CD4-positive, alpha-beta T cell treated with Interleukin-6 at 100 ng/mL for 8 hours (primary cell): ENCODE measurements at regions not wholly inside any gene's neighbourhood (a gene's known extent, or its start where the extent isn't known, plus 50 kb on each side); places are given as distances from the start of the nearest gene placed in this dataset.
"Not testable (repeated sequence)": the region's sequence is repeated elsewhere in the genome, so short reads cannot be mapped to it uniquely, and the experiment has no call there.

Experiments
- DNase-seq: peaks from one replicate; pipeline ENCODE4 v3.0.0-alpha.2; 2020; ENCODE audit warnings: mixed read lengths, low spot score

- DNase-seq = no peak
Measured at GRCh38 chr15:87578776-87579175, 677.8 kb downstream of the NTRK3 start.

DNA sequence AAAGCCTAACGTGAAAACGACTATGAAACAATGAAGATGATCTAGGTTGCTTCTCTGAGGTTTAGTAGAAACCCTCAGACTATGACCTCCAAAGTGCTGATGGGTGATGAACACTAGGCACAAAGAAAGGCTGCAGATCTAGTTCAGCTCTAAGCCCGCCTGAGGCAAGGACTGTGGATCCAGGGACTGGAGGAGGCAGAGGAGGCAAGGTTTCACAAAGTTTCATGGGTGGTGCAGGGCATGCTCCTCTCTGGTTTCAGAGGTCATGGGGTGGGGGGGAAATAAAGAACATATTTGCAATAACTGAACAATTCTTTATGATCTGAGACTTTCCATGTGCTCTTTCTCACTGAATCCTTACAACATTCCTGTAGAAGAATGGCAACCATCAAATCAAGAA lies 679.2 kb downstream of the NTRK3 start:
- no peak for DNase-seq

DNA sequence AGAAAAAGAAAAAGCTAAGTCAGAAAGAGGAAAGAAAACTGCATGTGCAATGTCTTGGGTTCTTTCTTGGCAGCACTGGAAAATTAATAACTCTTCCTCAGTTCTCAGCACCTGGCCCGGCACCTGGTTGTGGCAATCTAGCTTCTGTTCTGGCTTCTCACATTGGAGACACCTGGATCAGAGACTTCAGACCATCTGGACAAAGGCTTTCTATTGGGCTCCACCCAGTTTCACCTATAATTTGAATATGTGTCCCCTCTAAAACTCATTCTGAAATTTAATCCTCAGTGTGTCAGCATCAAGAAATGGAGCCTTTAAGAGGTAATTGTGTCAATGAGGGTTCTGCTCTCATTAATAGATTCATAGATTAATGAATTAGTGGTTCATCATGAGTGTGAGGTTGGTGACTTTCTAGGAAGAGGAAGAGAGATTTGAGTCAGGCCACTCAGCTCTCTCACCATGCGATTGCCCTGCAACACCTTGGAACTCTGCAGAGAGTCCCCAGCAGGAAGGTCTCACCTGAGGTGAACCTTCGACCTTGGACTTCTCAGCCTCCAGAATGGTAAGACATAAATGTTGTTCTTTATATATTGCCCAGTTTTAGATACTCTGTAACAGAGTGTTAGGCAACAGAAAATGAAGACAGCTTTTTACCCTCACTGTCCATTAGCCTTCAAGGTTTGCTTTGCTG lies 679.9 kb downstream of the NTRK3 start:
- DNase-seq = no peak

- DNase-seq = no peak
Measured at GRCh38 chr15:87575896-87576473, 680.6 kb downstream of the NTRK3 start.

DNA sequence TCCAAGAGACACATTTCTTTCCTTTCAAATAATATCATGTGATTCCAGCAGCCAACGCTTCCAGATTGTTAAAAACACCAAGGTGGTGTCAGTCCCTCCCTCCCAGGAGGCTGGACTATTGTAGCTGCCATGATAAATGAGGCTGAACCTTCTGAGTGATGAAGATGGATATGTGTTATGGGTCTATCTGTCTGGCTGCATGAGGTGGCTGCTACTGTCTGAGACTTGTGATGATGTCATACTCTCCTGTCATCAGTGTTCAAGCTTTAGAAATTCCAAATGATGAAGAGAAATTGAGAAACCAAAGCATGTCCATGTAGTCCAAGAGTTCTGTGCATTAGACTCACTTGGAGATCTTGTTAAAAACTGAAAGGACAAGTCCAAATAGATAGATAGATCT lies 683.0 kb downstream of the NTRK3 start:
- no peak for DNase-seq

- DNase-seq = no peak
Measured at GRCh38 chr15:87573039-87573438, 683.5 kb downstream of the NTRK3 start.

DNA sequence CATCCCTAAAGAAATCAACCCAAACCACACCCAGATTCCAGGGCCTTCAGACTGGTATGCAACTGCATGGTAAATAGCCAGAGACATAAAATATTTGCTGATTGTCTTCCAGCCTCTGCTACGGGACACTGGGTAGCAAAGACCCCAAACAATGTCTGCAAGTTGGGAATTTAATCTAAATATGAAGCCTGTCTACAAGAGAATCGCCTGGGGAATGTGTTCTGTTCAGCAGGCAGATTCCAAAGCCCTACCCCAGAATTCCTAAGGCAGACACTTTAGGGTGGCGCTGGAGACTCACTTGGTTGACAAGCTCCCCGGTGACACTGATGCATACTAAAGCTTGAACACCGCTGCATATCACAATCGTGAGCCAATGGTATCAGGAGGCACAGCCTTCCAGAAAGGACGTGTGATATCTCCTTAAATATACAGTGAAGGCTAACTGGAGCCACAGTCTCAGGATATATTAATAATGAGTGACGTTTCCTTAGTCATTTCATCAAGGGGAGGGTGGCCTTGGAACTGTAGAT lies 684.1 kb downstream of the NTRK3 start:
- no peak for DNase-seq

DNA sequence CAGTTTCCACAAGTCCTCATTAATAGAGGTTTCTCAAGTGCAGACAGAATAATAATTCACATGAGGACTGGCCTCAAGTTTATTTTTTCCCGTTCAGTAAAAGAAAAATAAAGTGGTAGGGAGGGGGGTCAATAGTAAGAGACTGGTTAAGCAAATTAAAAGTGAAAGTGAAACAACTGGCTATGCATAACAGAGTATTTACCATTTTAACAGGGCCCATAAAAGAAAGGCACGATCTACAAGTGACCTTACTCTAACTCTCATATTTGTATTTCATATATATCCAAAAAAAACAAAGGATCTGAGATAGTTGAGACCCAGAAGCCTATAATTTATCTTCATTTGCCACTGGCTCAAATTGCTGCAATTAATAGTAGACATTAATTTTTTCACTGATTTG lies 686.3 kb downstream of the NTRK3 start:
- DNase-seq = no peak

GRCh38 chr15:87569581-87569980 lies 687.0 kb downstream of the NTRK3 start:
- no peak for DNase-seq

DNA sequence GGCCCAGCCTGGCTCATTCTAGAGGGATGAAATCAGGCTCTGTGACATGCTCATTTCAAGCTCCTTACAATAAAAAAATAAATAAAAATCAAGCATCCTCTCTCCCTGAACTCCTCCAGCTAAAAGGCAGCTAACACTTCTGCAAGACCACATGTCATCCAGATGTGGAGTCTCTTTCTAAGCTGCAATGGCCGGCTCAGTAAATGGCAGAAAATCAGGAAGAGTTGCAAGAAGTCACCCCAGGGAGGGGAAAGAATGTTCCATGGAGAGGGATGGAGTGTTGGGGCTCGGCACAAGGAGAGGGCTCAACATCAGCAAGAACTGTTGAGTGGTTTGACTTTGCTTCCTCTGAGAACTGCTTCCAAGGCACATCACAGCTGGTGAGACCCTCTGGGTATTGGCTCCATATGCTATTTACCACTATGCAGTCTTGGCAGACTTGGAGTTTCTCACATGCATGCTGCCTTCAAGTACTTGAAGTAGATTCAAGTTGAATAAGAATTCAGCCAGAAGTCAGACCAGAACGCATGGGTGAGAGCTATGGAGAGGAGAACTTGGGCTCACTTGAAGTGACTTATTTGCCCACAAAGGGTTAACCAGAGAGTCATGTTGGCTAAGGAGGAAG lies 689.0 kb downstream of the NTRK3 start:
- DNase-seq = no peak

DNA sequence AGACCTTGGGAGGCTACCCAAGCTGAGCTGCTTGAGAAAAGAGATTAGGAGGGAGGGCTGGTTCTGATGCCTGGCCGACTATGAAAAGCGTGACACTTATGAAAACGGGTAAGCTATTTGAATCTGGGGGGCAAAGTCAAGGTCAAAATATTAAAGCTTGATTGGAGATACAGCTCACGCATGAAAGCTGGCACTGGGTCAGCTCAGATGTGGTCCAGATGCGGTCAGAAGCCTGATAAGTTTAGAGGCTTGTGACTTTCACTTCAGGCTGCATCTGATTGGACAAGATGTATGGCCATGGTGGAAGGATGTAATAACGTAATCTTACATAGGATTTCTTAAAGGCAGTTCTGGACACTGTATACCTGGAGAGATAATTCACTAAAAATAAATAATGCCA lies 690.3 kb downstream of the NTRK3 start:
- no peak for DNase-seq

DNA sequence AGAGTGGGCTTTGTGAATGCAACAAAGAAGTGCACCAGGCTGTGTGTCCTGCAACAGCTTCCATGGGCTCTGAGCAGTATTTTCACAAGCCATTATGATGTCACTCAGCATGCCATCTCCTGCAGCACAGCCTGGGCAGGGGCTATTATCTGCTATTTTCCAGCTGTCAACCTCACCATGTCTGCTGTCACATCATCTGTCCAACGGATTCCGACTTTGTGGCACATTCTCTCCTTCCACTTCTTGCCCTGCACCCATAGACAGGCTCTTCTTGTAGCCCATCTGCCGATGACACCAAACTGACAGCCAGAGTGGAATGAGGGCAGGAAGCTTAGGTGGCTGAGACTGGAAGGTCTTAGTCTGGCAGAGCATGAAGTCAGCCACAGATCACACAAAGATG lies 691.9 kb downstream of the NTRK3 start:
- DNase-seq = no peak

DNA sequence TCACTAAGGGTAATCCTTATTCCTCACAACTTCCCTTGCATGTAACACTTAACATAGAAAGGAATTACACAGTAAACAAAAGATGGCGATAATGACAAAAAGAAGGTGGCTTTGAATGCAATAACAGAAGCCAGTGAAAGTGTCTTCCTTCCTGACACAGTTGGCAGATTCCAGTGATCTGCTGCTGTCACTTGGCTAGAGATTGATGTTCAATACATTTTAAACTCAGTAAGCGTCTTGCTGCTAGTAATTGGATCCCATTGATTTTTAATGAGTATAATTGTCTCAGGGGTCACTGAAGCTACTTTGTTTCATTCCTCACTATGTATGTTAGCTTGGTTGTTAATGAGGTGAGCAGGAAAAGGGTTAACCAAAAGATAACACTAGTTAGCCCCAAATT lies 692.7 kb downstream of the NTRK3 start:
- DNase-seq = no peak

GRCh38 chr15:87562203-87562602 lies 694.3 kb downstream of the NTRK3 start:
- DNase-seq = no peak

- DNase-seq = no peak
Measured at GRCh38 chr15:87561641-87562040, 694.9 kb downstream of the NTRK3 start.

DNA sequence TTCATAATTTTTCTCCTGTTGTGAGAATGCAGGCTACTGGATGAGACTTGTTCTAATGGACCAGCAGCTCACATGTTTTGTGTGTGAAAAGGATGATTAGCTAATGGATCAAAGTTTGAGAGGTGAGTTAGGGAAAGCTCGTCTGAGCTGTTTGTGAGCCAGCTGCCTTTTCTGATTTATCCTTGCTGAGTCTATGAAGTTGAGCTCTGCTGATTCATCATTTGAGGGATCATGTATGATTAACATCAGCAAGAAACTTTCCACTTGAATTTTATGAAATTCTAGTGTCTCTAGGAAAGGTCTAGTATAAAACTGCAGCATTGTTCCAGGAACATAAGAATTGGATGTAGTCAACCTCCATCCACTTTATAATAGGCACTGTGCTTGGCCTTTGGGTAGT lies 698.7 kb downstream of the NTRK3 start:
- DNase-seq = no peak

DNA sequence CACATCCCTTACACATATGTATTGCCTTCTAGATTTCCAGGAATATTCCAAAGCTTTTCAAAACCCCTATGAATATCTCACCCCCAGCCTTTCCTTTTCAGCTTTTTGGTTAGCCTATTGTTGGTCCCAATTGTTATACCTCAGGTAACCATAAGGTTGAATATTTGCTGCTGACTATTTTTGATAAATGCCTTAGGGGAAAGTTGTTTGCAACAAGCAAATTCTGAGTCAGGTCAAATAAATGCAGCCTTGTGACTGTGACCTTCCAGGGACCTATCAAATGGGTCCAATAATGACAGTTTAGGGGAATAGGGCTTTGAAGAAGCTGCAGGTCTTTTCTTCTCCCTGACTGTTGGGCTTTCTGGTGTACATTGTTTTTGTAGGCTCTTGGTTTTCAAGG lies 699.7 kb downstream of the NTRK3 start:
- DNase-seq = no peak

GRCh38 chr15:87549860-87550259 lies 706.7 kb downstream of the NTRK3 start:
- DNase-seq = no peak

DNA sequence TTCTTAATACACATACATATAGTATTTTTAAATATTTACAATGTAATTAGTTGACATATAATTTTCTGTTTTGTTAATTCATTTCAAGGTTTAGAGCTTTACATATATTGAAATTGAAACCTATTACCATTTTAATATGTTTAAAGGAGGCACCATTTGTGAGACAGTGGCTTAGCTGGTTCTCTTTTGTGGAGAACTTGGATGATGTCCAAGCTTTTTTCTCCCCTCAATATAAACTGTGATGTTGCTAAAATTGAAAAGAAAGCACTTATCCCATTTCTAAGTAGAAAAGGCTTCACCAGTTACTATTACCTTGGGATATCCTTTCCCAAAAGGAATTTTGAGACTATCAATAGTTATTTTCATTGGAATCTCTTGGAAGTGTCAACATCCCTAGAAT lies 707.2 kb downstream of the NTRK3 start:
- DNase-seq = no peak

DNA sequence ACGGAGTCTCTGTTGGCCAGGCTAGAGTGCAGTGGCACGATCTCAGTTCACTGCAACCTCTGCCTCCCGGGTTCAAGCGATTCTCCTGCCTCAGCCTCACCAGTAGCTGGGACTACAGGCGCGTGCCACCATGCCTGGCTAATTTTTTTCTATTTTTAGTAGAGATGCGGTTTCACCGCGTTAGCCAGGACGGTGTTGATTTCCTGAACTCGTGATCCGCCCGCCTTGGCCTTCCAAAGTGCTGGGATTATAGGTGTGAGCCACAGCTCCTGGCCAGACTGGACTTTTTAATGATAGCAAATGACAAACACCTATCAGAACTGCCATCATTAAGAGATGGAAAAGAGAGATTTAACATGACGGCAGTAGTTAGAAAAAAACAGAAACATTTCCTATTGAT lies 707.9 kb downstream of the NTRK3 start:
- DNase-seq = not testable (repeated sequence)

DNA sequence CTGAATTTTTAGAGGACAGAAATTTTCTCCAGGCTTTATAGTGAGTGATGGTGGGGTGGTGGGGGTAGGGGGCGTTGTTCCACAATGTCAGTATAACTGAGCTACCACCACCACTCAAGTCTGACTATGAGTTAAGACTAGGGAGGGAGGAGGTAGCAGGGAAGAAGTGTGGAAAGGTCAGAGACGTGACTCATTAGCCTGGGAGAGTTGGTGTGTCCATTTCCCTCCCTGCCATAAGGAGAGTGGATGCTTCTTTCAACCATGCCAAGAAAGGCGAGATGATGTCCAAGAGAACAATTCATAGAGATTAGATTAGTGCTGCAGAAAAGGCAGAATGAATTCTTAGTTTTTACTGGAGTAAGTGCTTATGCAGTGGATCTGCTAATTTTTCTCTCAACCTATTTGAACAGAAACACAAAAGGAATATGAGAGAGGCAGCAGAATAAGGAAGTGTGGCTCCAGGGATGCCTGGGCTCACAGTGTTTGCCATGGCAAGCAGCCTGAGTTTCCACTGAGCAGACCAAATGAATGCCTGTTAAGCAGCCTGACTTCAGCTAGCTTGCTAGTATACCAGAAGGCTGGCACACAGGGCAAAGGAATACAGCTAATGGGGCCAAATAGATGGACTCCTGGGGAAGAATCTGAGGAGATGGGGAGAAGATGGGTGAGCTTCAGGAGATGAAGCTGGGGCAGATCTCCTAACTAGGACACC lies 708.9 kb downstream of the NTRK3 start:
- DNase-seq = no peak

DNA sequence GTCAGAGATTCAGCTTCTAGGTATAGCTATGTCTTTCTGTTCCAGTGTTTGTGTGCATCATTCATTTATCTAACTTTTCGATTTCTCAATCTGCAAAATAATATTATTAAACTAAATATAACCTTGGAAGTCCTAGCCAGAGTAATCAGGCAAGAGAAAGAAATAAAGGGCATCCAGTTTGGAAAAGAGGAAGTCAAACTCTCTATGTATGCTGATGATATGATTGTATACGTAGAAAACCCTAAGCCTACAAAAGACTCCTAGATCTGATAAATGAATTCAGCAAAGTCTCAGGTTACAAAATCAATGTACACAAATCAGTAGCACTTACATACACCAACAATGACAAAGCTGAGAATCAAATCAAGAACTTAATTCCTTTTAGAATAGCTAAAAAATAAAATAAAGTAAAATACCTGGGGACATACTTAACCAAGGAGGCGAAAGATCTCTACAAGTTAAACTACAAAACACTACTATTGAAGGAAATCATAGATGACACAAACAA lies 718.2 kb downstream of the NTRK3 start:
- no peak for DNase-seq

DNA sequence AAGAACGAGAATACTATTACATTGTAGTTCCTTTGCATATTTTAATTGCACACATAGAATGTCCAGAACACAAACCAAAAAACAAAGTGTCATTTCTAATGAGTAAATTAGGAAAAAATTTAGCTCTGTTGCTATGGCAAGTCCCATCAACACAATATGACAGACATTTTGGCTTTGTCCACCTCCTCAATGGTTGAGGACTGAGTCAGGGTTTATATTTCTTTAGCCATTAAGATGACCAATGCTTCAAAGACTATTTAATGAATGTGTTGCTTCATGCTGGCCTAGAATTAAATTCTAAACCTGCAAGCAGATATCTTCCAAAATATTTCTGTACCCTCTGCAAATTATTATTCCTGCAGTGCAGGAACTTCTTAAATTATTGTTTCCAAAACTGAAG lies 719.2 kb downstream of the NTRK3 start:
- no peak for DNase-seq
